HAP-1 (cell line): ENCODE measurements at regions not wholly inside any gene's neighbourhood (a gene's known extent, or its start where the extent isn't known, plus 50 kb on each side); places are given as distances from the start of the nearest gene placed in this dataset.

ENCODE experiments used
- DNase-seq, 2 experiments: peaks; one replicate each; pipeline ENCODE4 v3.0.0-alpha.2; 2016 to 2020; ENCODE audit warnings: low spot score in 2 of 2
- H3K27me3 ChIP-seq: fragments of 250-450 bp; sonication (Bioruptor Pico); 2 replicates; pipeline ENCODE4 v1.5.1; 2020; ENCODE audit warnings: low read depth, mild to moderate bottlenecking, moderate library complexity
- H3K36me3 ChIP-seq: fragments of 250-450 bp; sonication (Bioruptor Pico); replicated peaks from 2 replicates; pipeline ENCODE4 v1.5.1; 2020; ENCODE audit warnings: mild to moderate bottlenecking
- H3K4me1 ChIP-seq: fragments of 250-450 bp; sonication (Bioruptor Pico); 2 replicates; pipeline ENCODE4 v1.5.1; 2020; ENCODE audit warnings: mild to moderate bottlenecking
- H3K4me3 ChIP-seq: fragments of 250-450 bp; sonication (Bioruptor Pico); 2 replicates; pipeline ENCODE4 v1.5.1; 2020; ENCODE audit warnings: mild to moderate bottlenecking, moderate library complexity
- H3K9me3 ChIP-seq: fragments of 250-450 bp; sonication (Bioruptor Pico); 2 replicates; pipeline ENCODE4 v1.5.1; 2020; ENCODE audit warnings: mild to moderate bottlenecking, moderate library complexity
- in situ Hi-C: fragments of 300-500 bp; cut with MboI; formaldehyde crosslinking; loops from 3 replicates; pipeline ENCODE4 v1.14.3; 2020; ENCODE audit warnings: low sequenced_read_pairs, inconsistent platforms, mixed read lengths

DNA sequence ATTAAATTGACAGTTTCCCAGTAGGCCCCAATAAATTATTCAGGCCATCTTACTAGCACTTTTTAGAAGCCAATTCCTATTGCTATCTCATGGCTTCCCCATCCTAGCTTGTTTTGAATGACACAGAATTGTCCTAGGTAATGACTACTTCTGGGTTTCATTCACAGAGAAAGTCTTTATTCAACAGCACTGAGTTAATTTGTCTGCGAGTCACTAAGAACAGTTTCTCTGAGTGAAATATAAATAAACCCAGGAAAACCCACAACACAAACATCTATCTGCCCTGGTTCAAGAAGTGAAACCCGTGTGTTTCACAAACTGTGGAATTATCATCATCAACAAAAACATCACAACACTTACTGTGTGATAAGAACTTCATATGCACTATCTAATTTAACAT is 1366.8 kb downstream of the EPHA7 start:
- in situ Hi-C loops = no loop called here
- DNase-seq = no peak
- H3K9me3 ChIP-seq = no peaks in the 10 kb centered on the region
- no peak overlapping the region for H3K4me3 ChIP-seq
- H3K4me1 ChIP-seq = no peaks in the 10 kb centered on the region
- H3K36me3 ChIP-seq = no peaks in the 10 kb centered on the region
- no peaks in the 10 kb centered on the region for H3K27me3 ChIP-seq

DNA sequence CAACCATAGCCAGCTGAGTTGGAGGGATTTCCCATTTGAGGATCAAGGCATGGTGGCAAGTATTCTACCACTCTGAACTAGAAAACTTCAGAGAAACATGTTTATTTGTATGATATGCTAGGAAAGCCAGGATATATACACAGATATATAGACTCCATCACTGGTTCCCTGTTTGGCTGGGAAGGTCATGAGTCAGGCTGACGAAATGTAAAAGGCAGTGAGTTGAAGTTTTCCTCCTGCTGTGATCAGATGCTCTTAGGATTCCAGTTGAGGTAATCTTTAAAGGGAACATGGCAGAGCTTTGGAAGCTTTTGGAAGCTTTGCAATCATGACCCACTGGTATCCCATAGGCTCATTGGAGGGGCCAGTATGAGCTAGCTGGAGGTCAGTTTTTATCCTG is 1369.1 kb downstream of the EPHA7 start:
- no peak overlapping the region for H3K4me3 ChIP-seq
- H3K27me3 ChIP-seq = no peaks in the 10 kb centered on the region
- H3K4me1 ChIP-seq = no peaks in the 10 kb centered on the region
- DNase-seq = no peak
- in situ Hi-C loops = no loop called here
- no peaks in the 10 kb centered on the region for H3K9me3 ChIP-seq
- H3K36me3 ChIP-seq = no peaks in the 10 kb centered on the region

DNA sequence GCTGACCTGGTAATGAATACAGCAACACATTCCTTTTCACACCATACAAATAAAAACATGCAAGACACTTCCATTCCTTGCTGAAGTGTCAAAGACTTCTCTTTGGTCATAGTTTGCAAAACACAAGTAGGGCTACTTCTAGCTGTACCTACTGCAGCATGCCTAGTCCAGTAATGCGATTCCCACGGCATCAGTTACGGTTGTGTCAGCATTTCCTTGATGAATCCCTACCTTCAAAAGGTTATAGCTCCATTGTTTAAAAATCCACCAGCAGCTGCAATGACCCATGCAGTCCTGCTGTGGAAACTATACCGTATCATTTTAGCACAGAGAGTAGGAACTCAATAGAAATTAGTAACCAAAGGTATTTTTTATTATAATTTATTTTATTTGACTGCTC is 1371.5 kb downstream of the EPHA7 start:
- Histone ChIP-seq H3K4me1 (no peaks in the 10 kb centered on the region), H3K9me3 (no peaks in the 10 kb centered on the region), H3K4me3 (no peak overlapping the region), H3K27me3 (no peaks in the 10 kb centered on the region), H3K36me3 (no peaks in the 10 kb centered on the region)
- DNase-seq = no peak
- in situ Hi-C loops = no loop called here

DNA sequence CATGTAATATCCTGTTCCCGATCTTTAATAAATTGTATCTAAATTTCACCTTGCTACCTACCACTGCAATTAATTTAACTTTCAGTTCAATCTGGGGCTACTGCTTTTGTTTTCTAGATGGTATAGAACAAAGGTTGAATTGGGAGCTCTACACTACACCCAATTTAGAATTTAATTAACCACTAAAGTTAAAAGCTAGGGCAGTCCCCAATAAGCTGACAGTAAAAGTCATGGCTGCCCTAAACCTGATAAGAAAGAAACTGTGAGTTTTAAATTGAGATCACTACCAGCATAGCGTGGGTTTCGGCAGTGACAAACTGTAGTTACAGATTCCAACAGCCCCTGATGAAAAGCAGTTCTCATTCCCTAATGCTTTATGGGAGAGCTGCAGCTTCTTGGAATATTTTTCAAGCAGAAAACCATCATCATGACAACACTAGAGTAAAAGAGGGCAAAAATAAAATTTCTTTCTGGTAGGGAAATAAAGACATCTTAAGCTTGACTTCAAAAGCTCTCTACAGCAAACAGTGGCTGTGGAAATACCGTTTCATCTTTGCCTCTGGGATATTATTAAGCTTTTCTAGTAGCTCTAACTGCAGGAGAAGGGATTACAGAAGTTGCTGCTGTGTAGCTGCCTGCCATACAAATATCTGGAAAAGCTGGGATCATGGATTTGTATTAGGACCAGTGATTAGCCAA is 1372.1 kb downstream of the EPHA7 start:
- in situ Hi-C loops = no loop called here
- Histone ChIP-seq H3K4me3 (no peak overlapping the region), H3K27me3 (no peaks in the 10 kb centered on the region), H3K9me3 (no peaks in the 10 kb centered on the region), H3K36me3 (no peaks in the 10 kb centered on the region), H3K4me1 (no peaks in the 10 kb centered on the region)
- no peak for DNase-seq

DNA sequence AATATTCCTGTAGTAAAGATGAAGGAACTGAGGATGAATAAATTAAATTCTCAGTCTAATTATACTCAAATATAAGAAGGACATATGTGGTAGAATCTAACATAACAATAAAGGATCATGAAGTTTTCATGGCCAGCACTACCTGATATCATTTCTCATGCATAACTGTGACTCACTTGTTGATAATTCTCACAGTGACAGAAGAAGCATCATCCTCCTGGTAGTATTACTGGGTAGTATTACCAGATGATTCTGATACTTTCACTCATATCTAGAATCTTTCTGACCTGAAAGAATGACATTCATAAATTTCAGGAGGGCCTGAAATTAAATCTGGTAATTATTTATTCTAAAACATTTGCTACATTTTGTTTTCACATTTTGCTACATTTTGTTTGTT is 1375.0 kb downstream of the EPHA7 start:
- no peak for DNase-seq
- in situ Hi-C loops = no loop called here
- H3K4me1 ChIP-seq = no peaks in the 10 kb centered on the region
- H3K27me3 ChIP-seq = no peaks in the 10 kb centered on the region
- H3K36me3 ChIP-seq = no peaks in the 10 kb centered on the region
- no peaks in the 10 kb centered on the region for H3K9me3 ChIP-seq
- no peak overlapping the region for H3K4me3 ChIP-seq

DNA sequence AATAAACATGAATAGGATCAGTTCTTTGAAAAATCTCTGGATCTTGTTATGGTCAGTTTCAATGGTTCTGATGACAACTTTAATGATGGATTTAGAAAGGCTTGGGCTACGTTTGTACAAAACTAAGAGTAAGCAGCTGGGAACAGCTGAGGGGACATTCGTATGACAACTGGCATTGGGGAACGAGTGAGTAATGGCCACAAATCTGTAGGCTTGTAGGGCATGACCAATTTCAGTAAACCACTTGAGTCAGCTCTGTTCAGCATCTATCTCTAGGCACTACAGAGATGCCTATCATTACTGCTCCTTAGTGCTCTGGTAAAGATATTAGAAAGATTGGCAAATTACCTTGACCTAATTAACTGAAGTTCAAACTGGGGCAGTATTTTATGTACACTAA is 1375.6 kb downstream of the EPHA7 start:
- no peaks in the 10 kb centered on the region for H3K27me3 ChIP-seq
- no peaks in the 10 kb centered on the region for H3K4me1 ChIP-seq
- DNase-seq = no peak
- H3K9me3 ChIP-seq = no peaks in the 10 kb centered on the region
- in situ Hi-C loops = no loop called here
- no peaks in the 10 kb centered on the region for H3K36me3 ChIP-seq
- no peak overlapping the region for H3K4me3 ChIP-seq

DNA sequence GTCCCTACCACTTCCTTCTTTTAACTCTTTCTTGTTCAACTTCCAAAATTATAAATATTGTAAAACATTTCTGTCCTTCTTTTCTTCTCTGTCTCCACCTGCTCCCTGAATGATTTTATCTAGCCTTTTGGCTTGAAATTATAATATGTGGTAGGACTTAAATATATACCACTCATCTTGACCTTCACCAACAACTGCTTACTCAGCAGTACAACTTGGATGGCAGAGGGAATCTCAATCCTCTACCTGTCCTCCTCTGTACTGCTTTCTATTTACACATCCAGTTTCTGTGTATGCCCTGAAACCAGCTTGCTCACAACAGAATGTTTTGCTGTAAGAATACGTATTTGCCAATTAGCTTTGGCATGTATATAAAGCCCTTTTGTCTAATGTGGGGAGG is 1392.5 kb downstream of the EPHA7 start:
- Histone ChIP-seq H3K4me3 (no peak overlapping the region), H3K36me3 (no peaks in the 10 kb centered on the region), H3K27me3 (no peaks in the 10 kb centered on the region), H3K9me3 (no peaks in the 10 kb centered on the region), H3K4me1 (no peaks in the 10 kb centered on the region)
- no peak for DNase-seq
- in situ Hi-C loops = no loop called here

DNA sequence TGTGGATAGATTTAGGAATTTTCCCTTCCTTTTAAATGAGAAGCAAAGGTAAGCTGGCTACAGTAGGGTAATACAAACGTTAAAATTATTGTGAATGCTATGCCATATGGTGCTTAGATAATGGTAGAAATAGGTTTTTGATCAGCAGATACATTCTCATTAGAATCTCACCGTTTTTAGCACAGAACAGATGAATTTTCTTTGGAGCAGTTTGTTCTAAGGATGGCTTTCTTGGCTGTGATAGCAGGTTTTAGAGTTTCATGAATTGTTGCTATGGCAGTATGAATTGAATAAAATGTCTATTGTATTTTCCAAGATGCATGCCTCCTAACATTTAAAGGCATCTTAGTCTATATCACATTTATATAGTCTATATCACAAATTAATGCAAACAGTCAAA is 1394.5 kb downstream of the EPHA7 start:
- in situ Hi-C loops = no loop called here
- H3K4me3 ChIP-seq = no peak overlapping the region
- no peaks in the 10 kb centered on the region for H3K27me3 ChIP-seq
- no peaks in the 10 kb centered on the region for H3K9me3 ChIP-seq
- H3K4me1 ChIP-seq = no peaks in the 10 kb centered on the region
- no peak for DNase-seq
- H3K36me3 ChIP-seq = no peaks in the 10 kb centered on the region

DNA sequence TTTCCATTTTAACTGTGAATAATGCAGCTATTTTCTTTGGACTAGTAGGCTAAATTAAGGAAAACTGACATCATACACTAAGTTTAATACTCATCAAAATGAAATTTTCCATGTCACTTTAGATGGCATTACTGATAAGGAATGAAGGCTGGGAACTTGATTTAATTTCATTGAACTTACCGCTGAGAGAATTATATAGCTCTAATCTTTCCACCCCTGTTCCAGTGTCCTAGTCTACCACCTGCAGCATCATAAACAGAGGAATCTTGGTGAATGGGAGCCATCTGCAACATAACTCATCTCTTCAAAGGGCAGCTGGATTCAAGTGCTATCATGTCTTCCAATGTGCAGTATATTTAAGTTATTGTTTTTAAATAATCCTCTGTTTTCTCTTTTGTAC is 1395.2 kb downstream of the EPHA7 start:
- H3K9me3 ChIP-seq = no peaks in the 10 kb centered on the region
- H3K4me1 ChIP-seq = no peaks in the 10 kb centered on the region
- H3K36me3 ChIP-seq = no peaks in the 10 kb centered on the region
- in situ Hi-C loops = no loop called here
- DNase-seq = no peak
- H3K27me3 ChIP-seq = no peaks in the 10 kb centered on the region
- H3K4me3 ChIP-seq = no peak overlapping the region

DNA sequence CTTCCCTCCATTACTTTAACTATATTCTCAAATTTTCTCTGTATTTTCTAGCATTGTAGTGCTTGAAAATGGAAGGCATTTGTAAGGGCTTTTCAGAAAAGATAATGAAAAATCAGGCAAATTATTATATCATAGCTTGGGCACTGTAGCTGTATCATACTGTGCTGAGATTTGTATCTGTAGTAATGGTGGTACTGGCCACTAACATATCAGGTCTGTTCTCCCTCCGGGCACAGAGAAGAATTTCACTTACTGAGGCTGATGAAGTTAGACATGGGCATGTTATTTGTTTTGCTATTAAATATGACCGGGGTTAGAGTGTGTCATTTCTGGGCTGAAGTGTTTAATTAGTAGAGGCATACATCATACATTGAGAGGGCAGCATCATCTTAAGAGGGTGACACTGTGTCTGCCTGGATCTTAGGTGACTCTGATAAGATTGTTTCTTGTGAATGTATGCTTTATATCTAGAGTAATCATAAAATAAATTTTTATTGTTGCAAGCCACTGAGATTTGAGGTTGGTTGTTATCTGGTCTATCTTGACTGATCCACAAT is 1395.9 kb downstream of the EPHA7 start:
- Histone ChIP-seq H3K4me3 (no peak overlapping the region), H3K9me3 (no peaks in the 10 kb centered on the region), H3K4me1 (no peaks in the 10 kb centered on the region), H3K27me3 (no peaks in the 10 kb centered on the region), H3K36me3 (no peaks in the 10 kb centered on the region)
- in situ Hi-C loops = no loop called here
- DNase-seq = no peak

DNA sequence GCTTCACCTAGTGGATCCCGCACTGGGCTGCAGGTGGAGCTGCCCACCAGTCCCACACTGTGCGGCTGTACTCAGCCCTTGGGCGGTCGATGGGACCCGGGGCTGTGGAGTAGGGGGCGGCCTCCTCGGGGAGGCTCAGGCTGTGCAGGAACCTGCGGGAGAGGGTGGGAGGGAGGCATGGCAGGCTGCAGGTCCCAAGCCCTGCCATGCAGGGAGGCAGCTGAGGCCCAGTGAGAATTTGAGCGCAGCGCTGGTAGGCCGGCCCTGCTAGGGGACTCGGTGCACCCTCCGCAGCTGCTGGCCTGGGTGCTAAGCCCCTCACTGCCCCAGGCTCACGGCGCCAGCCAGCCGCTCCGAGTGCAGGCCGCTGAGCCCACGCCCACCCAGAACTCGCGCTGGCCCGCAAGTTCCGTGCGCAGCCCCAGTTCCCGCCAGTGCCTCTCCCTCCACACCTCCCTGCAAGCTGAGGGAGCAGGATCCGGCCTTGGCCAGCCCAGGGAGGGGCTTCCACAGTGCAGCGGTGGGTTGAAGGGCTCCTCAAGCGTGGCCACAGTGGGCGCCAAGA is 1407.6 kb downstream of the EPHA7 start:
- no peak for DNase-seq
- Histone ChIP-seq H3K9me3 (no peaks in the 10 kb centered on the region), H3K36me3 (no peaks in the 10 kb centered on the region), H3K4me1 (no peaks in the 10 kb centered on the region), H3K4me3 (no peak overlapping the region), H3K27me3 (no peaks in the 10 kb centered on the region)
- in situ Hi-C loops = no loop called here

DNA sequence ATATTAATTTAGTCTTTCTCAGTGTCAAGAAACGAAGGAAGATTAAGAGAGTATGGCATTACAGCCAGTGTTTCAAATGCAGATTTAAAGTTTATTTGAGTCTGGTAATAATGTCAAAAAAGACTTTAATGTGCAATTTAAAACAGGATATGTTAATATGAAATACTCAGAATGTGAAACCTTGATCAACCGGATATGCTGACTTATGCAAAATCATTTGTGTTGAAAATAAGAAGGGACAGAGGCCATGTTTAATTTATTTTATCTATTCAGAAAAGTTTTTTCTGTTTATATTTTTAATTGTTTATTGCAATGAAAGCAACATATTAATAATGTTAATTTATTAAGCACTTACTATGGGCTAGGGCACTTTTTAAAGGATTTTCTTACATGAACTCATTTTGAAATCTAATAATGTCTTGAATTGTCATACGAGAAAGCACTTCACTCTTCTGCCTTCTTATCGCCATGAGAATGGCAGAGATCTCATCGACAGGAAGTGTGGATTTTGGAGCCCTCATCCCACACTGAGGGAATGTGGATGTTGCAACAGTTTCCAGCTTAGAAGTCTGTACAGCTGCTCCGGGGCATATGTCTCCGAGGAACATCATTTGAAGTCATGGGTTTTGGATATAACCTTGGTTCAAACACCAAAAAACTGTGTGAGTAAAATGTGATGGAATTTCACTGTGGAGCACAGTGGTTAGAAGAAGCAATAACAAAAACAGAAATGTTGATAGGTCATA is 1410.4 kb downstream of the EPHA7 start:
- H3K36me3 ChIP-seq = no peaks in the 10 kb centered on the region
- no peaks in the 10 kb centered on the region for H3K27me3 ChIP-seq
- H3K9me3 ChIP-seq = no peaks in the 10 kb centered on the region
- in situ Hi-C loops = no loop called here
- no peaks in the 10 kb centered on the region for H3K4me1 ChIP-seq
- no peak overlapping the region for H3K4me3 ChIP-seq
- DNase-seq = no peak

DNA sequence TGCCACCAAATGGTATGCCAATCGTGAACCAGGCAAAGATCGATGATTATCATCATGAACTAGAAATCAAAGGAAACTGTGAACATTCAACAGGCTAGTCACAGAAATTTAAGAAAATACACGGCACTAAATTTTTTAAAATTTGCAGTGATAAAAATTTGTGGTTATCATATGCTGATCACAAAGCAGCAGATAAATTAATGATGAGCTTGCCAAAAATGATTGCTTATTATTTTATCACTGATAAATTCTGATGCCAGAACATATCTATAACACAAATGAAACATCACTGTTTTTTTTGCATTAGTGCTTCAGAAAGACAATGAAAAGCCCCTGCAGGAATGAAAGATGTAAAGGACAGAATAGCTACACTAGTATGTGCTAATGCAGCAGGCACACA is 1413.2 kb upstream of the MAP3K7 start:
- Histone ChIP-seq H3K9me3 (no peaks in the 10 kb centered on the region), H3K27me3 (no peaks in the 10 kb centered on the region), H3K4me1 (no peaks in the 10 kb centered on the region), H3K36me3 (no peaks in the 10 kb centered on the region), H3K4me3 (no peak overlapping the region)
- in situ Hi-C loops = no loop called here
- DNase-seq = no peak

DNA sequence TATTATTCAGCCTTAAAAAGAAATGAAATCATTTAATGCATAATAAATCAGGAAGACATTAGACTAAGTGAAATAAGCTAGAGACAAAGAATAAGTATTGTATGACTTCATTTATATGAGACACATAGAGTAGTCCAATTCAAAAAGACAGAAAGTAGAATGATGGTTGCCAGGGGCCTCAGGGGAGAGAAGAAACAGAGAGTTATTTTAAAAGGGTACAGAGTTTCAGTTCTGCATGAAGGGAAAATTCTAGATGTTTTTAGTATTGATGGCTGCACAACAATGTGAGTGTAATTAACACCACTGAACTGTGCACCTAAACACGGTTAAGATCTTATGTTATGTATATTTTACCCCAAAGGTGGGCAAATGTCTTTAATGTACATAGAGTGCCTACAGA is 1407.9 kb upstream of the MAP3K7 start:
- Histone ChIP-seq H3K27me3 (no peaks in the 10 kb centered on the region), H3K4me3 (no peak overlapping the region), H3K4me1 (no peaks in the 10 kb centered on the region), H3K9me3 (no peaks in the 10 kb centered on the region), H3K36me3 (no peaks in the 10 kb centered on the region)
- in situ Hi-C loops = no loop called here
- no peak for DNase-seq
